Testis (tissue), 2 donors: ENCODE measurements at regions not wholly inside any gene's neighbourhood (a gene's known extent, or its start where the extent isn't known, plus 50 kb on each side); places are given as distances from the start of the nearest gene placed in this dataset.

Experiments used
- DNase-seq: peaks from one replicate; pipeline ENCODE4 v3.0.0-alpha.2; 2019
- H3K27ac ChIP-seq, 2 donors: fragments of 200-600 bp; sonication (generic); one replicate each; pipeline ENCODE4 v1.5.1; 2019
- H3K27me3 ChIP-seq: fragments of 200-600 bp; sonication (generic); one replicate; pipeline ENCODE4 v1.5.1; 2019
- H3K36me3 ChIP-seq: fragments of 200-600 bp; sonication (generic); one replicate; pipeline ENCODE4 v1.5.1; 2017; ENCODE audit warnings: low read depth; ENCODE audit errors: missing control alignments
- H3K4me1 ChIP-seq: fragments of 200-600 bp; sonication (generic); one replicate; pipeline ENCODE4 v1.5.1; 2019
- H3K4me3 ChIP-seq, 2 donors: fragments of 200-600 bp; sonication (generic); one replicate each; pipeline ENCODE4 v1.5.1; 2017 to 2019
- H3K9me3 ChIP-seq: fragments of 200-600 bp; sonication (generic); one replicate; pipeline ENCODE4 v1.5.1; 2017
- CTCF ChIP-seq, 3 experiments: fragments of 450-650 bp in 2 of 3; fragments of 200-600 bp in 1 of 3; sonication (generic) in 1 of 3; IDR thresholded peaks; one replicate each; pipeline ENCODE4 v1.5.1; 2016 to 2019; ENCODE audit warnings: antibody characterized with exemption in 3 of 3, mild to moderate bottlenecking in 2 of 3, moderate library complexity in 1 of 3
- POLR2A ChIP-seq: fragments of 450-650 bp; IDR thresholded peaks from one replicate; pipeline ENCODE4 v1.6.1; 2017; ENCODE audit warnings: antibody characterized with exemption, mild to moderate bottlenecking, moderate library complexity
- WGBS, 2 donors: methylation state at CpG; one replicate each; pipeline ENCODE4 v1.1.5; 2018; 5-methylcytosine and 5-hydroxymethylcytosine counted together
- intact Hi-C: fragments of 100-400 bp; cut with DNase I; formaldehyde crosslinking; loops from one replicate; pipeline ENCODE4 v1.15.1; 2023; ENCODE audit warnings: low total_unique reads

GRCh38 chr14:98966016-98966415 is 306.0 kb downstream of the BCL11B start:
- intact Hi-C loops, result no loop called here
- Histone ChIP-seq H3K4me1 (no peaks in the 10 kb centered on the region), H3K4me3 (no peak overlapping the region), H3K36me3 (no peaks in the 10 kb centered on the region), H3K9me3 (no peaks in the 10 kb centered on the region), H3K27me3 (no peaks in the 10 kb centered on the region), H3K27ac (no peak overlapping the region)
- no peak for DNase-seq
- 74 to 98% methylated on average over 3 of the region's 3 CpGs for WGBS, 2 donors
- no peak for TF ChIP-seq CTCF (IDR thresholded peaks at IDR 0.05)
- no peak for TF ChIP-seq POLR2A

GRCh38 chr14:98966475-98967162 is 305.4 kb downstream of the BCL11B start:
- no peak for TF ChIP-seq POLR2A
- no peak for TF ChIP-seq CTCF (IDR thresholded peaks at IDR 0.05)
- 88% methylated on average over 6 of the region's 6 CpGs for WGBS, 2 donors
- no peak overlapping the region for H3K4me3 ChIP-seq
- H3K27me3 ChIP-seq, result no peaks in the 10 kb centered on the region
- H3K4me1 ChIP-seq, result no peaks in the 10 kb centered on the region
- H3K9me3 ChIP-seq, result no peaks in the 10 kb centered on the region
- DNase-seq, result no peak
- intact Hi-C loops, result no loop called here
- no peak overlapping the region for H3K27ac ChIP-seq
- H3K36me3 ChIP-seq, result no peaks in the 10 kb centered on the region

GRCh38 chr14:98974113-98974512 is 297.9 kb downstream of the BCL11B start:
- Histone ChIP-seq H3K9me3 (no peaks in the 10 kb centered on the region), H3K4me1 (no peaks in the 10 kb centered on the region), H3K4me3 (no peak overlapping the region), H3K27me3 (no peaks in the 10 kb centered on the region), H3K36me3 (no peaks in the 10 kb centered on the region), H3K27ac (no peak overlapping the region)
- TF ChIP-seq CTCF (IDR thresholded peaks at IDR 0.05) (no peak), POLR2A (no peak)
- DNase-seq, result no peak
- intact Hi-C loops, result no loop called here
- 94% methylated on average over 1 of the region's 1 CpG for WGBS, 2 donors

- H3K36me3 ChIP-seq, result no peaks in the 10 kb centered on the region
- no peak for TF ChIP-seq CTCF (IDR thresholded peaks at IDR 0.05)
- no peak for TF ChIP-seq POLR2A
- intact Hi-C loops, result no loop called here
- DNase-seq, result no peak
- no peaks in the 10 kb centered on the region for H3K27me3 ChIP-seq
- H3K9me3 ChIP-seq, result no peaks in the 10 kb centered on the region
- H3K4me1 ChIP-seq, result no peaks in the 10 kb centered on the region
- H3K4me3 ChIP-seq, result no peak overlapping the region
- 62 to 63% methylated on average over 3 of the region's 3 CpGs for WGBS, 2 donors
- no peak overlapping the region for H3K27ac ChIP-seq
Measured at GRCh38 chr14:98976271-98976670, 295.7 kb downstream of the BCL11B start.

GRCh38 chr14:98977451-98977850 is 294.5 kb downstream of the BCL11B start:
- Histone ChIP-seq H3K27ac (no peak overlapping the region), H3K9me3 (no peaks in the 10 kb centered on the region), H3K4me1 (no peaks in the 10 kb centered on the region), H3K4me3 (no peak overlapping the region), H3K27me3 (no peaks in the 10 kb centered on the region), H3K36me3 (no peaks in the 10 kb centered on the region)
- DNase-seq, result no peak
- intact Hi-C loops, result no loop called here
- TF ChIP-seq CTCF (IDR thresholded peaks at IDR 0.05), result no peak
- TF ChIP-seq POLR2A, result no peak
